Hepatocyte (in vitro differentiated cells): ENCODE measurements at regions not wholly inside any gene's neighbourhood (a gene's known extent, or its start where the extent isn't known, plus 50 kb on each side); places are given as distances from the start of the nearest gene placed in this dataset.

Experiments used
- DNase-seq: peaks from one replicate; pipeline ENCODE4 v3.0.0-alpha.2; 2016; ENCODE audit warnings: low spot score
- H2AFZ ChIP-seq: fragments of 200-600 bp; sonication (generic); 2 replicates; pipeline ENCODE4 v1.6.0; 2016; ENCODE audit warnings: antibody characterized with exemption, mild to moderate bottlenecking
- H3K27ac ChIP-seq: fragments of 200-600 bp; sonication (generic); 2 replicates; pipeline ENCODE4 v1.5.1; 2016; ENCODE audit warnings: mild to moderate bottlenecking
- H3K27me3 ChIP-seq: fragments of 200-600 bp; sonication (generic); 2 replicates; pipeline ENCODE4 v1.6.1; 2016
- H3K36me3 ChIP-seq: fragments of 200-600 bp; sonication (generic); replicated peaks from 2 replicates; pipeline ENCODE4 v1.5.1; 2016; ENCODE audit warnings: low read depth; ENCODE audit not compliant: insufficient read depth
- H3K4me1 ChIP-seq: fragments of 200-600 bp; sonication (generic); 2 replicates; pipeline ENCODE4 v1.5.1; 2016; ENCODE audit warnings: mild to moderate bottlenecking, moderate library complexity; ENCODE audit not compliant: insufficient read depth
- H3K4me2 ChIP-seq: fragments of 200-600 bp; sonication (generic); 2 replicates; pipeline ENCODE4 v1.6.0; 2016
- H3K4me3 ChIP-seq: fragments of 200-600 bp; sonication (generic); 2 replicates; pipeline ENCODE4 v1.5.1; 2016; ENCODE audit warnings: mild to moderate bottlenecking
- H3K79me2 ChIP-seq: fragments of 200-600 bp; sonication (generic); 2 replicates; pipeline ENCODE4 v1.6.0; 2017; ENCODE audit warnings: mild to moderate bottlenecking
- H3K9me2 ChIP-seq: fragments of 200-600 bp; sonication (generic); replicated peaks from 2 replicates; pipeline ENCODE4 v1.6.0; 2017; ENCODE audit warnings: mild to moderate bottlenecking; ENCODE audit not compliant: insufficient read depth
- H3K9me3 ChIP-seq: fragments of 200-600 bp; sonication (generic); 2 replicates; pipeline ENCODE4 v1.5.1; 2016; ENCODE audit warnings: low read depth, mild to moderate bottlenecking
- H4K20me1 ChIP-seq: fragments of 200-600 bp; sonication (generic); 2 replicates; pipeline ENCODE4 v1.6.0; 2016; ENCODE audit warnings: mild to moderate bottlenecking; ENCODE audit not compliant: insufficient read depth, poor library complexity, severe bottlenecking
- CTCF ChIP-seq: fragments of 200-600 bp; sonication (generic); IDR thresholded peaks from 2 replicates; pipeline ENCODE4 v1.5.1; 2016; ENCODE audit warnings: antibody characterized with exemption, mild to moderate bottlenecking; ENCODE audit not compliant: poor library complexity
- EZH2 ChIP-seq: fragments of 200-600 bp; sonication (generic); IDR thresholded peaks from 2 replicates; pipeline ENCODE4 v1.6.1; 2016; ENCODE audit warnings: antibody characterized with exemption, mild to moderate bottlenecking, borderline replicate concordance
- EZH2phosphoT487 ChIP-seq: fragments of 200-600 bp; sonication (generic); IDR thresholded peaks from one replicate; pipeline ENCODE4 v1.6.1; 2018; ENCODE audit warnings: antibody characterized with exemption, mild to moderate bottlenecking, low read depth, moderate library complexity; ENCODE audit not compliant: unreplicated experiment, severe bottlenecking
- WGBS: methylation state at CpG from one replicate; pipeline ENCODE4 v1.1.6; 2016; ENCODE audit warnings: low lambda C conversion rate; ENCODE audit errors: missing lambda C conversion rate; 5-methylcytosine and 5-hydroxymethylcytosine counted together

DNA sequence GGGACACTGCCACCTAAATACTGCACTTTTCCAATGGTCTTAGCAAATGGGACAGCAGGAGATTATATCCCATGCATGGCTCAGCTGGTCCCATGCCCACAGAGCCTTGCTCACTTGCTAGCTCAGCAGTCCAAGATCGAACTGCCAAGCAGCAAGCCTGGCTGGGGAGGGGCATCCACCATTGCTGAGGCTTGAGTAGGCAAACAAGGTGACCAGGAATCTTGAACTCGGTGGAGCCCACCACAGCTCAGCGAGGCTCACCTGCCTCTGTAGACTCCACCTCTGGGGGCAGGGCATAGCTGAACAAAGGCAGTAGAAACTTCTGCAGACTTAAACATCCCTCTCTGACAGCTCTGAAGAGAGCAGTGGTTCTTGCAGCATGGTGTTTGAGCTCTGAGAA is 370.8 kb upstream of the MGAT4C start:
- H3K9me3 ChIP-seq: no peaks in the 10 kb centered on the region
- H3K36me3 ChIP-seq: no peaks in the 10 kb centered on the region
- TF ChIP-seq EZH2phosphoT487 (no peak), EZH2 (no peak), CTCF (no peak)
- 87% methylated on average over 3 of the region's 3 CpGs for WGBS
- H2AFZ ChIP-seq: no peak overlapping the region
- no peaks in the 10 kb centered on the region for H3K79me2 ChIP-seq
- no peak overlapping the region for H3K27ac ChIP-seq
- no peak overlapping the region for H3K4me3 ChIP-seq
- no peaks in the 10 kb centered on the region for H3K4me1 ChIP-seq
- H3K4me2 ChIP-seq: no peak overlapping the region
- DNase-seq: no peak
- H3K27me3 ChIP-seq: no peaks in the 10 kb centered on the region
- no peaks in the 10 kb centered on the region for H4K20me1 ChIP-seq
- H3K9me2 ChIP-seq: peaks cover 3% of the 10 kb centered on the region

GRCh38 chr12:86623267-86623666 is 367.1 kb upstream of the MGAT4C start:
- WGBS: 72% methylated on average over 1 of the region's 1 CpG
- H2AFZ ChIP-seq: no peak overlapping the region
- no peaks in the 10 kb centered on the region for H3K27me3 ChIP-seq
- H3K27ac ChIP-seq: no peak overlapping the region
- H3K36me3 ChIP-seq: no peaks in the 10 kb centered on the region
- no peaks in the 10 kb centered on the region for H3K79me2 ChIP-seq
- no peak overlapping the region for H3K4me3 ChIP-seq
- TF ChIP-seq CTCF (no peak), EZH2phosphoT487 (no peak), EZH2 (no peak)
- H3K4me2 ChIP-seq: no peak overlapping the region
- no peaks in the 10 kb centered on the region for H3K9me3 ChIP-seq
- DNase-seq: no peak
- no peaks in the 10 kb centered on the region for H4K20me1 ChIP-seq
- no peaks in the 10 kb centered on the region for H3K4me1 ChIP-seq
- H3K9me2 ChIP-seq: peaks cover 4% of the 10 kb centered on the region

DNA sequence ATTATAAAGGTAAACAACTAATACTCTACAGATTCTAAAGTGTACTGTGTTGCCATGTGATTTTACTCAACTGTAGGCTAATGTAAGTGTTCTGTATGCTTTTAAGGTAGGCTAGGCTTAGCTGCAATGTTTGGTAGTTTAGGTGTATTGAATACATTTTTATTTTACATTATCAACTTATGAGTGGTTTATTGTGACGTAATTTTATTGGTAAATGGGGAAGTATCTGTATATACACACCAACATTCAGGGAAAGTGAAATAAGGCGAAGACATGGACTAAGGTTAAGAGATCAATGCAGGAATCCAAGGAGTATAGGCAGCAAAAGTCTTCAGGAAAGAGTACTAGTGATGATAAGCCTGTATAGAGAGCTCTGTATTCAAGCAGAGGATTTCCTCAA is 365.8 kb upstream of the MGAT4C start:
- WGBS: 74% methylated on average over 2 of the region's 2 CpGs
- no peaks in the 10 kb centered on the region for H3K4me1 ChIP-seq
- H3K9me3 ChIP-seq: no peaks in the 10 kb centered on the region

More for the DNA sequence above, 365.8 kb upstream of the MGAT4C start:
- no peak for DNase-seq
- no peak overlapping the region for H3K4me3 ChIP-seq
- peaks cover 4% of the 10 kb centered on the region for H3K9me2 ChIP-seq
- H3K79me2 ChIP-seq: no peaks in the 10 kb centered on the region
- no peak overlapping the region for H3K4me2 ChIP-seq
- H3K27me3 ChIP-seq: no peaks in the 10 kb centered on the region
- H3K36me3 ChIP-seq: no peaks in the 10 kb centered on the region
- H4K20me1 ChIP-seq: no peaks in the 10 kb centered on the region
- H3K27ac ChIP-seq: no peak overlapping the region
- TF ChIP-seq EZH2phosphoT487: no peak
- no peak for TF ChIP-seq EZH2
- no peak for TF ChIP-seq CTCF
- no peak overlapping the region for H2AFZ ChIP-seq
